Islet precursor cell (in vitro differentiated cells): ENCODE measurements at regions not wholly inside any gene's neighbourhood (a gene's known extent, or its start where the extent isn't known, plus 50 kb on each side); places are given as distances from the start of the nearest gene placed in this dataset.
"Not testable (repeated sequence)": the region's sequence is repeated elsewhere in the genome, so short reads cannot be mapped to it uniquely, and the experiment has no call there.

Experiments
- DNase-seq: peaks from one replicate; pipeline ENCODE4 v3.0.0-alpha.2; 2018

- no peak for DNase-seq
Observed at GRCh38 chr7:36039671-36040070, 113.4 kb upstream of the EEPD1 start.

- no peak for DNase-seq
Observed at GRCh38 chr7:36040679-36041078, 112.4 kb upstream of the EEPD1 start.

GRCh38 chr7:36044101-36044892, 108.8 kb upstream of the EEPD1 start:
- DNase-seq: no peak

GRCh38 chr7:36045326-36045725, 107.7 kb upstream of the EEPD1 start:
- DNase-seq: no peak

- no peak for DNase-seq
Observed at GRCh38 chr7:36045830-36046341, 107.2 kb upstream of the EEPD1 start.

- DNase-seq: no peak
Observed at GRCh38 chr7:36047091-36047658, 105.9 kb upstream of the EEPD1 start.

- DNase-seq: no peak
Observed at GRCh38 chr7:36048141-36048901, 104.7 kb upstream of the EEPD1 start.

- no peak for DNase-seq
Observed at GRCh38 chr7:36048902-36049240, 104.2 kb upstream of the EEPD1 start.

GRCh38 chr7:36051501-36051900, 101.6 kb upstream of the EEPD1 start:
- DNase-seq: no peak

DNA sequence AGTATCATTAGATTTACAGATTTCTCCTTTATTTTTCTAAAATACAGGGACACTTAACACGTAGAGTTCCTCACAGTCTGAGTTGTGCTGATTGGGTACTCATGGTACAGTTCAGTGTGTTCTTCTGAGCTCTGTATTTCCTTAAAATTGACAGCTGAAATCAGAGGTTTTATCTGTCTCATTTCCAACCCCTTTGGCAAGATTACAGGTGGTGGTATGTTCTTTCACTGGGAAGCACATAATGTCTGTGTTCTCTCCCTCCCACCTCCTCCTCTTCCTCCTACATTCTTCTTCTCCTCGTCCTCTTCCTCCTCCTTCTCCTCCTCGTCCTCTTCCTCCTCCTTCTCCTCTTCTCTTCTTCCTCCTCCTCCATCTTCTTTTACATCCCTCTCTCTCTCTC, 99.5 kb upstream of the EEPD1 start:
- DNase-seq: no peak

DNA sequence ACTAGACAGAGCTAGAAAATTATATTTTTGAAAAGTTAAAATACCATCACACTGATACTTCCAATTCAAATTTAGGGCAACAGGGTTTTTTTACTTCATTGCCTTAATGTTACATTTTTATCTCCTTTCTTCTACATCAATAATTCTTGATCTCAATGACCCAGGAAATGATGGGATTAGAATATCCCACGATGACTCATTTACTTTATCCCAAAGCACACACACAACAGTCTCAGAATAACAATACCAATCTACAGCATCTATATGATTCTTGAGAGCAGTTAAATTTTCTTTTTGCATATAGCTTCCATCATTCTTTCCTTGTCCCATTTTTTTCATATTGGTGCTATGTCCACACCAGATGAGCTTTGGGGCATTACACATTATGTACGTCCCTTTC, 98.4 kb upstream of the EEPD1 start:
- DNase-seq: no peak

GRCh38 chr7:36055207-36055606, 97.8 kb upstream of the EEPD1 start:
- DNase-seq: no peak

- no peak for DNase-seq
Observed at GRCh38 chr7:36057323-36057722, 95.7 kb upstream of the EEPD1 start.

GRCh38 chr7:36058020-36058592, 94.9 kb upstream of the EEPD1 start:
- DNase-seq: no peak

DNA sequence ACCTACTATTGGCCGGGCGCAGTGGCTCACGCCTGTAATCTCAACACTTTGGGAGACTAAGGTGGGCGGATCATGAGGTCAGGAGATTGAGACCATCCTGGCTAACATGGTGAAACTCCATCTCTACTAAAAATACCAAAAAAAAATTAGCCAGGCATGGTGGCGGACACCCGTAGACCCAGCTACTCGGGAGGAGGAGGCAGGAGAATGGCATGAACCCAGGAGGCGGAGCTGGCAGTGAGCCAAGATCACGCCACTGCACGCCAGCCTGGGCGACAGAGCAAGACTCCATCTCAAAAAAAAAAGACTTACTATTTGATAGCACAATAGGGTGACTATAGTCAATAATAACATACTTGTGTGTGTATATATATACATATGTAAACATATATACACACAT, 92.7 kb upstream of the EEPD1 start:
- DNase-seq: not testable (repeated sequence)

GRCh38 chr7:36062154-36062815, 90.8 kb upstream of the EEPD1 start:
- no peak for DNase-seq

GRCh38 chr7:36064676-36065075, 88.4 kb upstream of the EEPD1 start:
- no peak for DNase-seq

DNA sequence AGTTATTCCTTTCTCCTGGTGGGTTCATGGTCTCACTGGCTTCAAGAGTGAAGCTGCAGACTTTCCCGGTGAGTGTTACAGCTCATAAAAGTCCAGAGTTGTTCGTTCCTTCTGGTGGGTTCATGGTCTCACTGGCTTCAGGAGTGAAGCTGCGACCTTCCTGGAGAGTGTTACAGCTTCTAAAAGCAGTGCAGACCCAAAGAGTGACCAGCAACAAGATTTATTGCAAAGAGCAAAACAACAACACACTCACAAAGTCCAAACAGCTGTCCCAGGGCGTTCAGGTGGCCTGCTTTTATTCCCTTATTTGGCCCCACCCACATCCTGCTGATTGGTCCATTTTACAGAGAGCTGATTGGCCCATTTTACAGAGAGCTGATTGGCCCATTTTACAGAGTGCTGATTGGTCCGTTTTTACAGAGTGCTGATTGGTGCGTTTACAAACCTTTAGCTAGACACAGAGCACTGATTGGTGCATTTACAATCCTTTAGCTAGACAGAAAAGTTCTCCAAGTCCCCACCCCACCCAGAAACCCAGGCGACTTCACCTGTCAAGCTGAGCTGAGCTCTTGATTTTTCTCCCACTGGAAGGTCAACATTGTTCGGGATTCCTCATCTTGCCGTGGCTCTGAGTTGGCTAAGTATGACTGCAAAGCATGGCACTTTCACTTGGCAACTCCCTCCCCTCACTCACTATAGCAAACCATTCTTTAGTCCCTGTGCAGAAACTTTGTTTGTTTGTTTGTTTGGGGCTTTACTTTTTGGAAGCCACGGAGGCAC, 87.3 kb upstream of the EEPD1 start:
- not testable (repeated sequence) for DNase-seq

GRCh38 chr7:36066343-36066664, 86.8 kb upstream of the EEPD1 start:
- no peak for DNase-seq

GRCh38 chr7:36070230-36070629, 82.8 kb upstream of the EEPD1 start:
- DNase-seq: no peak

- no peak for DNase-seq
Observed at GRCh38 chr7:36071605-36072004, 81.4 kb upstream of the EEPD1 start.

- no peak for DNase-seq
Observed at GRCh38 chr7:36072620-36073019, 80.4 kb upstream of the EEPD1 start.
